Inferior parietal cortex (tissue), 1 donor: ENCODE measurements at regions not wholly inside any gene's neighbourhood (a gene's known extent, or its start where the extent isn't known, plus 50 kb on each side); places are given as distances from the start of the nearest gene placed in this dataset.

Experiments
- DNase-seq: peaks from one replicate; pipeline ENCODE4 v3.0.0-alpha.2; 2016; ENCODE audit errors: extremely low spot score

DNA sequence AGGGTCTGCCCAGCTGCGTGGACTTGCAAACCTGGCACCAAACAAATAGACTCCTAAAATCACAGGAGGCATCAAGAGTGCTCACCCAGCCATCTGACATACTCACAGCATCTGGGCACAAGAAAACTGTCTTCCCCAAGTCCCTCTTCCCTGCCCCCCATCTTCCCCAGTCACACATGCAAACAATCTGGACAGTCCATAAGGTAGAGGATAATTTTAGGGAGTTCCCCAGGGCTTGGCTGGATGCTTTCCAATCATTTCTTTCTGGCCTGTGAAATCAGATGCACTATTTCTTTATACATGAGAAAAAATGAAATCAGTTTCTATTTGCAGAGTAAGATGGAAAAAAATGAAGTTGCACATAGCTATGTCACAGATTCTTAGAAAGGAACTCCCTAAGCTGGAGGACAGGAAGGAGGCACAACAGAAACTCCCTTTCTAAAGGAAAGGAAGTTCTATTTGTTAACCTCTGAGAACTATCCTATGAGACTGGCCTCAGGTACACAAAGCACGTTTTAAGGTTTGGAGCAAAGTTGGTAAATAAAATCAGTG is 342.3 kb downstream of the HNRNPD start:
- DNase-seq: no peak

DNA sequence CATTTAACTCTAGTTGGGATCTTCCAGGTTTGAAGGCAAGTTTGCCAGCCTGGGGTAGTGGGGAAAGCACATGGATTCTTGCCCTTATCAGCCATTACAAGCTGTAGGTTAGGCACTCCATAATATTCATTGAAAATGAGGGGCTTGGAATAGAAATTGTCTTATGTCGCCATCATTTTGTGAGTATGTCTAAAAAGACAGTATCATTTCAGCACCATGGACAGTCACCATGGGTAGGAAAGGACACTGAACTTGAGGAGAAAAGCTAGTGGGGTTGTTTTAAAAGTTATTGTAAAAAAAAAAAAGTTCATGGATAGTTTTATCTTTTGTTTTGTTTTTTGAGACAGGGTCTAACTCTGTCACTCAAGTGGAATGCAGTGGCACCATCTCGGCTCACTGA is 356.1 kb downstream of the HNRNPD start:
- no peak for DNase-seq

DNA sequence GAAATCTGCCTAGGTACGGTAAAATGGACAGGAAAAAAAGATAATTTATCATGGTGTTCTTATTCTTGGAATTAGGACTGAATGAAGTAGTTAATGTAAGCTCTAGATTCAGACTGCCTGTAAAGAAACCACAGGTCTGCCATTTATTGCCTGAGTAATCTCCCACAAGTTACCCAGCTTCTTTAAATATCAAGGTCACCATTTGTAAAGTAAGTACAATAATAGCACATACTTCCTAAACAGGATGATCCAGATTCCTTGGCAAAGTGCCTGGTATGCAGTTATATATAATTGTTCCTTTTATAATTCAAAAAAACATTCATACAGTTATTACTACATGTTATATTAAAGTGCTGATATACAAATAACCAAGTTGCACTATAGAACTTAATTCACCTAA is 368.6 kb downstream of the HNRNPD start:
- no peak for DNase-seq

DNA sequence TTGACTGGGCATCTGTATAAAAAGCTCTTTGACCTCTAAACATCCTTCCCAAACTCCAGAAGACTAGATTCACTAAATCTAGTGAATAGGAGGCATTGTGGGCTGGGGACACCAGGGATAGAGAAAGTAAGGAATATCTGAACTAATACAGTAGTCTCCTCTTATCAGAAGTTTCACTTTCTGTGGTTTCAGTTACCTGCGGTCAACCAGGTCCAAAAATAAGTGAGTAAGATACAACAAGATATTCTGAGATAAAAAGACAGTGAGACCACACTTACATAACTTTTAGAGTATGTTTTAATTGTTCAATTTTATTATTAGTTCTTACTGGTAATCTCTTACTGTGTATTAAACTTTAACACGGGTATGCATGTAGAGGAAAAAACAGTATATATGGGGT is 376.5 kb downstream of the HNRNPD start:
- no peak for DNase-seq

DNA sequence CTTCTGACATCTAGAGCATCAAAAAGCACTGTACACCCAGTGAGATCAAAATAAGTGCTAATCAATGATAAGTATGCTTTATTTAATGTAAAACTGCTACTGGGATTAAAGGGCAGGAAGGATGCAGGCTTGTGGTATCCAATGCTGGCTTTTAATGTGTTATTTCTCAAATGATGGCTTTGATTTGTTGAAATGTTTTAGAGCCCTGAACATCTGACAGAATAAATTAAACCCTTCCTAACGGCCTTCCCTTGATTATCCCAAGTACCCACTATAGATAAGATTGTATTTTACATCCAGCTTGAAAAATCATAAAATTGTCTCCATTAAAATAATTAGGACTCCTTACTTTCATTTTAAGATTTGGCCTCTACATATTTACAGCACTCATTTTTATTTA is 382.9 kb downstream of the HNRNPD start:
- no peak for DNase-seq

DNA sequence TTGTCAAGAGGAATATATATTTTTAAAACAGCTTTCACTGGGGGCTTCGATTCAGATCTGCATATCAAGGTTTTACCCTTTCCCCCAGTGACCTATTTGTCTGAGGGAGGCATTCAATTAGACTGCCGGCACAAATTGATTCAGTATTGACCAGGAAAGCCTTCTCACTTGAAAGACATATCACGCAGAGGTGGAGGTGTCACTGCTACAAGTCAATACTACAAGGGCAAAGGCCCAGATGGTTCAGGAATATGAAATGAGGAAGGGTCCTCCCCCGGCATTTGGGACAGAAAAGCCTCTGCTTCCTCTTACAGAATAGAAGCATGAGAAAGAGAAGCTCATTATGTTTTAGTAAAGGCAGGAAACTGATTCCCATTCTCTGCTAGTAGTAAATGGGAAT is 383.6 kb downstream of the HNRNPD start:
- no peak for DNase-seq

DNA sequence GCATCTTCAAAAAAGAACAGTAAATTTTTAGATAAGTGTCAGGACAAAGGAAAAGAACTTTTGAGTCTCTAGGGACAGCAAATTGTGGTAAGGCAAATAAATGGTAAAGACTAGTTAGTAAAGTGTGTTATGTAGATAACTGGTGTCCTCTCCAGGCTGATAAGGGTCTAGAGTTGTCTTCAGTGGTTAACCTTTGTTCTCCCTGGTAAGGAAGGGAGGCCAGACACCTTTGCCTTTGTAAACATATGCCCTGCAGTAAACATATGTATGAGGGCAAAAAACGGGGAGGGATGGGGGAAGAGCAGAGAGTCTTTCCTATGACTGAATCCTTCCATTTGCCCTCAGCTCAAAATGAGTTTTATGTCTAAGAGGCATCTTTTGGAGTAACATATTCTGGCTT is 384.6 kb downstream of the HNRNPD start:
- no peak for DNase-seq

DNA sequence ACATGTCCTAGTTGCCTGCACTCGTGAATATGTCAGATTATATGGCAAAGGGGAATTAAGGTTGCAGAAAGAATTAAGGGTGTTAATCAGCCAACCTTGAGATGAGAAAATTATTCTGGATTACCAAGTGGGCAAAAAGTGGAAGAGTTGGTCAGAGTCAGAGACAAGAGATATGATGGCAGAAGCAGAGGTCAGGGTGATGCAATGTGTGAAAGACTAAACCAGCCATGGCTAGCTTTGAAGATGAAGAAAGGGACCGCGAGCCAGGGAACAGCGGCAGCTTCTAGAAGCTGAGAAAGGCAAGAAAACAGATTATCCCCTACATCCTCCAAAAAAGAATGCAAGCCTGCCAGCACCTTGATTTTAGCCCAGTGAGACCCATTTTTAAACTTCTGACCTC is 385.6 kb downstream of the HNRNPD start:
- DNase-seq: no peak

DNA sequence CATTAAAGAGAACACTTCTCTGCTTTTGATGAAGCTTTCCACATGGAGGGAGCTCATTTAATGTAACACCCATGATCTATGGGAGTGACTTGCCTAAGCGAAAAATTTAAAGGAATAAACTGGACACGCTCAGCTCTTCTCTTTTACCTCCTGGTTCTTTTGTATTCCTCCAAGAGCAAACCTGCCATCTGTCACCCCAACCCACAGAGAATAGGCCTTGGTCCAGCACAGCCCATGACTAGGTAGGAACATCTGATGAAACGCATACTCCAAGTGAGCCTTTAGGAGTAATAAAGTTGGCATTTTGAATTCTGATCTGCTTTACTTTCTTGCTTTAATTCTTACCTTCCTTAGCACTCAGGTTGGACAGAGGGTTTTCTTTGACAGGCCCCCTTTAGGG is 389.0 kb downstream of the HNRNPD start:
- no peak for DNase-seq

DNA sequence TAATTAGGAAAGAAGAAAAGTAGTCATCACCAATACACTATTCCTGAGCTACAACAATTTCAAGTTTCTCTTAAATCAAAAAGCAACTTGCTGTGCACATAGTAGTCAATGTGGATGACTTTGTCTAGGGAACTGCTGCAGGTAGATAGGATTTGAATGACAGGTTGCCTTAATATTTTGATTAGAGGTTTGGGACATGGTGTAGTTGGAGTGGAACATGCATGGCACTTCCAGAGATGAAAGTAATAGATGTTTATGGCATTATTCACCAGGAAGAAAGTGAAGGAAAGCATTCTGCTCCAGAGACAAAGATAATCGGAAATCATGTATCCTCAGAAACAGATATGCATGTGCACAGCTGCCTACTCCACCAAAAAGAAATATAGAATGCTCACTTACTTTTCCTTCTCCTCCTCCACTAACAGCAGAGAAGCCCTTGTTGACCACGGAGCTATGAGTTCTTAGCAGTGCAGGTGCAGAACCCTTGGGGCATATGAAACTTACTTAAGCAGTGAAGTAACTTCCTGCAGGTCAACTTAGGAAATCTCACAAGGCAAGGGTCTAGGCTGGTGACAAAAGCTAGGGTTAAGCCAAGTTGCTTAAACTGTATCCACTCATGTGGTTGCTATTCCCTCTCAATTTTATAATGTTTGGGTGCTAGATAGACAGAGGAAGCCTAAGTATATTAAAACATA is 390.8 kb downstream of the HNRNPD start:
- DNase-seq: no peak

DNA sequence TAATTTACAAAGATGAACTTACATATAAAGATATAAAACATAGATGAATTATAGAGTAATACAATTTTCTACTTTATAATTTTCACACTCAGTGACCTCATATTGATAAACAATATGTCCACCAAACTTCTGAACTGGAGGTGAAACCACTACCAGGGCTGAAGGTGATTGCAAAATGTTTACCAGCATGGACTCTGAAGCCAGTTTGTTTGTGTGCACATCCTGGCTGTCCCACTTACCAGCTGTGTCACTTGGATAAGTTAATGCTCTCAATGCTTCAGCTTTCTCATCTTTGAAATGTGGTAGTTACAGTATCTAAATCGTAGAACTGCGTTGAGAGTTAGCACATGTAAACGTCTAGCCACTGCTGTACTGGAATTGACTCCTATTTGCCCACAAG is 392.6 kb downstream of the HNRNPD start:
- no peak for DNase-seq

DNA sequence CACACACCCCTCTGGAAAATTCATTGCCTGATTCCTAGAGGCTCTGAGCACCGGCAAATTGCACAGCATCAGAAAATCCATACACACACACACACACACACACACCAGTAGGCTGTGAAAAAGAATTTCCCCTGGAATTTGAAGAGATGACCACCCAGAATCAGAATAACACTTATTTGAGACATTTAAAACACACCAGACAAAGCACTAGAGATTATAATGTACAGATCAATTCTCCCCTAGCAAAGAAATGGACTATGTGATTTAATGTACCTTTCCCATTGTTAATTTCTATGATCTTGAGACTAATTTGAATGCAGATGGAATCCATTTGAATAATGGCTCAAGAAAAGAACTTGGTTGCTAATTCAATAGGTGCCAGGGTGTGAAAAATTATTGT is 399.3 kb downstream of the HNRNPD start:
- no peak for DNase-seq

DNA sequence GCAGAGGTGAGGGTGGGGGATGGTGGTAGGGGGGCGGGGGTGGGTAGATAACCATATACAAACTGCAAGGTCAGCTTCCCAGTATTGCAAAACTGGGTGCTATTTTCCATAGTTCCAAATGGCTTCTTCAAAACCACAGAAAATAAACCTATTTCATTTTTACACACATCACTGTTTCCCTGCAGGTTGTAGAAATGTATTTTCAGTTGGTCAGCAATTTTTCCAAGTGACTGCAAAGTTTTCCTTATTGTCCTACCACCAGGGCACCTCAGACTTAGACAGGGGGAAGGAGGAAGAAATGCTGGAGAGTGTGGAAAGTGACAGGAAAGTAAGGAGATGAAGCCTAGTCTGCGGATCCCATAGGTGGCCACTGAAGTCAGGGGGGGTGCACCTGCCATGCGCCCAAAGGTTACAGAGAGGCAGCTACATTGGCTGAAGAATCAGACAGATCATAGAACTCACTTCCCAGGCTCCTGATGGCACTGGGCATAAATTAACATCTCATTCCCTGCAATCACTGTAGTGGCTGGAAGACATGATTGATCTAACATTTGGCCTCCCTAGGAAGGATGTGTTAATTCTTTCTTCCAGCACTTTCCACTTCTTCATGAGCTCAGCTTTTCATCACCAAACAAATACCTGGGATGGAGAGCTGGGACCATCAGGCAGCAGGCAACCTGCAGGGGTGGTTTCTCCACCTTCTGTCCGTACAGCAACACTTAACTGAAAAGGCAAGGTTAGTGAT is 402.0 kb downstream of the HNRNPD start:
- DNase-seq: no peak

DNA sequence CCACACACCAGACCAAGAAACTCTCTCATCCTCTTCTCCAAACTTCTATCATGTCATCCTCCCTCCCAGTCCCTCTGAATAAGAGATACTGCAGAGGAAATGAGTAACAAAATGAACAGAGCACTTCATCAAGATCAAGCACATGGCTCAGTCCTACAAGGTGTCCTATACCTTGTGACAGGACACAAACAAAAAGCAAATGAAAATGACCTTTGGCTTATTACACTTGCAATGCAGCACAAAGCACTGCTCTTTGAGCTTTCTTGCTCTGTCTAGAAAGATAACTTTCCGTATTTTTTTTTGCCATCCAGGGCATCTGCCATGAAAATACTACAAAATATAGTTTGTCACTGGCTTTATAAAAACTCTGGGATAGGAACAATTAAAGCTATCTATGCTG is 402.7 kb downstream of the HNRNPD start:
- no peak for DNase-seq

DNA sequence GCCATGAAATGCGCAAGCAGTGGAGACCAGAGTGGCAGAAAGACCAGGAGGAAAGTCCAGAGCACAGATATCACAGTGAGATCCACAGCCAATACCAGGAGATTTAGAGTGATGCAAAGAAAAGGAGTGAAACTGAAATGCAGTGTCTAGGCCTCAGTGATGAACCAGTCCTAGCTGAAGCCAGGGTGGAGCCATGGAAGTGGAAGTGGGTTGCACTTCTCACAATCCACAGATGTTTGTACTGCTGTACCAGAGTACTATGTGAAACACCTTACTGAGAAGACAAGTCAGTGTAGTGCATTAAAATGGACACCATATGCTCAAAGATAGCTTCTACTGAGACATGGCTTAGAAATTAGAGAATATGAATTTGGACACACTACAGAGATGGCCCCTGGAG is 403.3 kb downstream of the HNRNPD start:
- DNase-seq: no peak

DNA sequence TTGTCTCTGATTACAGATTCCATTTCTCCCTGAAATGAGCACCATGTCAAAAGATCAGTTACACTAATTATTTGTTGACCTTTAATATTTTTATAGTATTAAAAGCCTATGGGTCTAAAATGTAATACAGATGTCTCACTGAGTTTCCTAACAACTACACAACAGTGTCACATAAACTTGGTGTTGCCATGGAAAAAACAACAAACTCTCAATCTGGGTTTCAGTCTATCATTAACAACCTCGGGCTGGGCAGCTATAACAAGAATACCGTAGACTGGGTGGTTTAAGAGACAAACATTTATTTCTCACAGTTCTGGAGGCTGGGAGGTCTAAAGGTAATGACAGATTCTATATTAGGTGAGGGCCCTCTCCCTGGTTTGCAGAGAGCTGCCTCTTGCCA is 407.1 kb downstream of the HNRNPD start:
- no peak for DNase-seq

DNA sequence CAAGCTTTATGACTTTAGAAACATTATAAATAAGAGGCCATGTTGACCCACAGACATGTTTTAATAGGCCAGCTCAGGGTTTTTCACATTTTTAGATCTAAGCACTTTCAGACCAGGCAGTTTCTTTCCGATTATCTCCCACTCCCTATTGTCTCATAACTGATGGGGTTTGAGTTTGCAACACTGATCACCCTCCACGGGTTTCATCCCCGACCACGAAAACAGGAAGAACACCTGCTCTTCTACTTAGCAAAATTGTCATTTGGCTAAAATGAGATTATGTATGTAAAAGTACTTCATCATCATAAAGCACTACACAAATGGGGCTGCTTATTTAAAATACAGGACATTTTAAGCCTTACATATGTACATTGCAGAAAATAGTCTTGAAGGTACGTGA is 407.9 kb downstream of the HNRNPD start:
- no peak for DNase-seq

DNA sequence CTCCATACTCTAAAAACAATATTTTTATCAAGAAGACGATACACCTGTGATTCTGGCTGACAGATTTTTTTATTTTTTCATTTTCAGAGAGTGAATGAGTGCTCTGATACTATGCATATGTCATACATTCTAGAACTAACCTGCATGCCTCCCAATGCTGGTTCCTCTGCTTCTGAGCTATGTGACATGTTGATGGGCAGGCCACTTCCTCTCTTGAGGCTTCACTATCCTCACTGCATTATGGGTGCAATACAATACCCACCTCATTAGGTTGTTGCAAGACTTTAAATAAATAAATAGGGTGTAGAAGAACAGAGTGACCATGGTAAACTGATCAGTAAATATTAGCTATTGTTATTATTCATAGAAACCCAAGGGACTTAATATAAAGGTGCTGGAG is 408.3 kb downstream of the HNRNPD start:
- DNase-seq: no peak

DNA sequence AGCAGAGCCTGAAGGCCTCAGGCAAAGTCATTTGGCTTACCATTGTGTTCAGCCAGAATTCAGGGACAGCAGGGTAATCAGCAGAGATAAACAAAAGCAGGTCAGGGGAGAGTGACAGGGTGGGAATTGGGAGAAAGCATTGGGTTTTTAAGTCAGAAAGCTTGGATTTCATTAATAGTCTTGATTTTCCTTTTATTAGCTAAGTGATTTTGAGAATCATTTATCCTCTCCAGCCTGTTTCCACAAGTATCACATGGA is 410.1 kb downstream of the HNRNPD start:
- no peak for DNase-seq

DNA sequence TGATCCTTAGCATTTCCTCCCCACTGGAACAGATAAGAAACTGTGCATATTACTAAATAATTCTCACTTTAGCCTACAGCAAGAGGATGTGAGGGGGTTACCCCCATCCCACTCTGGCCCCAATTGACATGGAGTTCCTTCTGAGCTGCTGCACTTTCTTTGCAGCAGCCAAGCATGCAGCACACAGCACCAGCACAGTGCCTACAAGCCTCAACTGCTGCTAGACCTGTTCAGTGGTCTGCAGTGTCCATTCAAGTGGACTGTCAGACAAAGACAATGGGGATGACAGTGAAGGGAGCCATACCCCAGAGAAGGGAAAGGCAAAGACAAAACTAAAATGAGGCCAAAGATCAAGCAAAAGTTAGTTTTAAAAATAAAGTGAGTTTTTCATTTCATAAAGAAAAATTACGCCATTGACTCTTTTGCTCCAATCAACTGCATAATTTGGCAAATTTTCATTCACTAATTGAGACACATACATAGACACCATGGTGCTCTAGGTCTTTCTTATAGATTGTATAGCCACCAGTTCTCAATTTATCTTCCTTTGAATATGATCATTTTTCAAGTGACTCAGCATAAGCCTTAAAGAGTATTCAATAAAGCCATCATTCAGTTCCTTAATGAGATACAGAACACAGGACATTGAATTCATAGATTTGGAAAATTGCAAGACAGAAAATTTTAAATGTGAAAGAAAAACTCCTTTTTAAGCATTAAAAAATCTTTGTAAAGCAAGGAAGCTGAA is 410.6 kb downstream of the HNRNPD start:
- DNase-seq: no peak

DNA sequence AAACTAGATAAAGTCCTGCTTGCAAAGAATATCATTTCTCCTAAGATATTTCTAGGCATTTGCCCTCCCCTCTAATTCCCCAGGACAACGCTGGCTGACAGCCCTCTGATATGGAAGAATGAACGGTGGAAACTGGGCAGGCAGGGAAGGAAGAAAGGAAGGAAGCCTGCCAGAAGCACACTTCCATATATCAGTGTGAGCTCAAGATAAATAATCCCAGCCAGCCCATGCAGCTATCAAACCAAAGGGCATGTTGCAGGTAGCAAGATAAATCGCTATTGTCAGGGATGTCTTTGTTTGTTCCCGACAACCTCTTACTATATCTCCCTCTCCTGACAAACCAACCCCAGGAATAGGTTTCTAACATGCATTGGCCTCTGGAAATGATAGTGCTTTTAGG is 412.8 kb downstream of the HNRNPD start:
- DNase-seq: no peak

DNA sequence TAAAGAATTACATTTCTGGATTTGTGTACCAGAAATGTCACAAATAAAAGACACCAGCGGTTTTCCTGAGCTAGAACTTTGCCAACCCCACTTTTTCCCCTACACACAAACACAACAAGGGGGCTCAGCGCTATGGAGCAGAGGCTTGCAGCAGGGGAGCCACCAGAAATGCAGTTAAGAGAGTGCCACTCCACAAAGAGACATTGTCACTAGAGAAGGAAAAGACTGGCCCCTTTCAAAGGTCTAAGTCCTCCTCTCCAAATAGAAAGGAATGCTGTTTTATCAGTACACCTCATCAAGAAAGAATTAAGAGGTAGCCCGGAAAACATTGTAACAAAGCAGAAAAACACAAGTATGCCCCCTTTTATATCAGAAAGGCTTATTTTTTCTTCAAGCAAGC is 419.5 kb downstream of the HNRNPD start:
- DNase-seq: no peak

DNA sequence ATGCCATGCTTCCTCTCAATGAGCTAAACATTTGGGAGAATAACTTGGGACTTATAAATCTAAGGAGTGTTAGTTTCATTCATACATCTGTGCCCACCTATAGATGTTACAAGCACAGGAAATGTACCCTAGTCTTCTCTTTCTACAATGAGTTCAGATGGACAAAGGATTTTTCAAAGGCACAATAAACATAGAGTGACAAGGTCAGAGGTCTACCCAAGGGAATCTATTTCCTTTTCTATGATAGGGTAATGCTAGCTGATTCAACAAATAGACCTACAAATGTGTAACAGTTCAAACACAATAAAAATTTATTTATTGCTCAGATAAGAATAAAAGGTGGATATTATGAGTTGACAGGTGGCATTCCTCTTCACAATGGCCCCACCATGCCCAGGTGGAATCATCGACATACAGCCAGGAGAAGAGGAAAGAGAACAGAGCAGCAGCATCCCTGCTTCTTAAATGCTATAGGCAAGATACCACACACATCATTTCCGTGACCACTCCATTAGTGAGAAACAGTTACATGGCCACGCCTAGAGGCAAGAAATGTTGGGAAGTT is 421.8 kb downstream of the HNRNPD start:
- no peak for DNase-seq
